ENCODE measurements at regions not wholly inside any gene's neighbourhood (a gene's known extent, or its start where the extent isn't known, plus 50 kb on each side); places are given as distances from the start of the nearest gene placed in this dataset.

- no peak for TF ChIP-seq POLR2A (IDR thresholded peaks at IDR 0.05; ENCODE audit: low read depth, low read length)
- TF ChIP-seq POLR2AphosphoS5 (IDR thresholded peaks at IDR 0.05; ENCODE audit: low read depth, low read length) = no peak
- no peak for TF ChIP-seq SPI1 (IDR thresholded peaks at IDR 0.05; ENCODE audit: low read depth, low read length)
- TF ChIP-seq TAF1 (IDR thresholded peaks at IDR 0.05; ENCODE audit: low read depth, low read length) = no peak
Observed at GRCh38 chr14:84814391-84814790, 715.6 kb upstream of the FLRT2 start.

Measured in GM12891 (cell line).